D721Med (cell line): ENCODE measurements at regions not wholly inside any gene's neighbourhood (a gene's known extent, or its start where the extent isn't known, plus 50 kb on each side); places are given as distances from the start of the nearest gene placed in this dataset.

Experiments used
- DNase-seq: peaks from one replicate; pipeline ENCODE4 v3.0.0; 2011; ENCODE audit warnings: low spot score; ENCODE audit not compliant: insufficient read length
- FAIRE-seq: peaks from 2 replicates; lab custom pipeline; 2011; peaks lifted over from hg19 to GRCh38; lab: Jason Lieb, UNC
- TF ChIP-seq, protein P1 (sequence below): IDR thresholded peaks from 2 replicates; pipeline ENCODE4 v1.5.1; 2012; ENCODE audit warnings: mild to moderate bottlenecking, control low read depth; ENCODE audit not compliant: insufficient read depth; ENCODE audit errors: missing control alignments

DNA sequence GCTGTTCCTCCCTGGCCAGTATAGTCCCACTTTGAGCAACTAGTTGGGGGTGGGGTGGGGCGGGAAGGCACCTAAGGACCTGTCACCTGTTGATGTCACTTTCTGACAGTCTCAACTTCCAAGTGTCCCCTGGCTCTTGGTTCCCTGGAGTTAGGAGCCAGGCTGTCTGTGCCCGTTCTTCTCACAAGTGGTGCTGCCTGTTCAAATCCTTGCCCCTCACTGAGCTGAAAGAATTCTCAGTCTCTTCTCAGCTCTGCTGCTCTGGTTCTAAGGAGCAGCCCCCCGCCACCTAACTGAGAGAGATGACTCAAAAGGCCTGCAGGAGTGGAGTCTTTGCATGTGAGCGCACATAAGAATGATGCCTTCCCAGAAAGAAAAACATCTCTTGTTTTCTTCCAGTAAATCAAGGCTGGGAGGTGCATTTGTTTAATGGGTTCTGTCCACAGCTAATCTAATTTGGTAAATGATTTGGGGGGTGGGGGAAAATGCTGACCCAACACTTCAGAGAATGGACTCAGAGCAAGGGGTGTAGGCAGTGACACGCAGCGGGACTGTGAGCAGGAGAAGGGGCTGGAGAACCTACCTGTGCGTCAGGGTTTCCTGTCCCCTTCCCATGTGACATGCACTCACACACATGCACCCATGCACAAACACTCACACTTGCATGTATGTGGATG lies 78.2 kb upstream of the NLRP1 start:
- DNase-seq (no peak), FAIRE-seq (no peak)

DNA sequence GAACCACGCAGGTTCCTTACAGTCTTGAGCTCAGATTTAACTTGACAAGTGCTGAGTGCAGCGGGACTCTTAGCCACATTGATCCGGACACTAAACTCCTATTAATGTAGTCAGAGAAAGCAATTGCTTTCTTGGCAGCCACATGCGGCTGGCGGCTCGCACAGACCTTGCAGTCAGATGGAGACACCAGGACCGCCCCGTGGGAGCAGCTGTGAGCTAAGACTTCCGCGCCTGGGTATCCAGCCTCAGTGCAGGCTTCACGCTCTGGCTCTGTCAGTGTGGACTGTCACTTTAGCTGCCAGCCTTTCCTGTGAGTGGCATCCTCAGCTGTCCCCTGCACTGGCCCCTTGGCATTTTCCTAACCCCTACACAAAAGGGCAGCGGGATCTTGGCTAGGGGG lies 80.9 kb upstream of the NLRP1 start:
- FAIRE-seq (no peak), DNase-seq (no peak)
- TF ChIP-seq, protein P1, sequence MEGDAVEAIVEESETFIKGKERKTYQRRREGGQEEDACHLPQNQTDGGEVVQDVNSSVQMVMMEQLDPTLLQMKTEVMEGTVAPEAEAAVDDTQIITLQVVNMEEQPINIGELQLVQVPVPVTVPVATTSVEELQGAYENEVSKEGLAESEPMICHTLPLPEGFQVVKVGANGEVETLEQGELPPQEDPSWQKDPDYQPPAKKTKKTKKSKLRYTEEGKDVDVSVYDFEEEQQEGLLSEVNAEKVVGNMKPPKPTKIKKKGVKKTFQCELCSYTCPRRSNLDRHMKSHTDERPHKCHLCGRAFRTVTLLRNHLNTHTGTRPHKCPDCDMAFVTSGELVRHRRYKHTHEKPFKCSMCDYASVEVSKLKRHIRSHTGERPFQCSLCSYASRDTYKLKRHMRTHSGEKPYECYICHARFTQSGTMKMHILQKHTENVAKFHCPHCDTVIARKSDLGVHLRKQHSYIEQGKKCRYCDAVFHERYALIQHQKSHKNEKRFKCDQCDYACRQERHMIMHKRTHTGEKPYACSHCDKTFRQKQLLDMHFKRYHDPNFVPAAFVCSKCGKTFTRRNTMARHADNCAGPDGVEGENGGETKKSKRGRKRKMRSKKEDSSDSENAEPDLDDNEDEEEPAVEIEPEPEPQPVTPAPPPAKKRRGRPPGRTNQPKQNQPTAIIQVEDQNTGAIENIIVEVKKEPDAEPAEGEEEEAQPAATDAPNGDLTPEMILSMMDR = no peak

More for the DNA sequence above, 78.2 kb upstream of the NLRP1 start:
- TF ChIP-seq, protein P1 = no peak

DNA sequence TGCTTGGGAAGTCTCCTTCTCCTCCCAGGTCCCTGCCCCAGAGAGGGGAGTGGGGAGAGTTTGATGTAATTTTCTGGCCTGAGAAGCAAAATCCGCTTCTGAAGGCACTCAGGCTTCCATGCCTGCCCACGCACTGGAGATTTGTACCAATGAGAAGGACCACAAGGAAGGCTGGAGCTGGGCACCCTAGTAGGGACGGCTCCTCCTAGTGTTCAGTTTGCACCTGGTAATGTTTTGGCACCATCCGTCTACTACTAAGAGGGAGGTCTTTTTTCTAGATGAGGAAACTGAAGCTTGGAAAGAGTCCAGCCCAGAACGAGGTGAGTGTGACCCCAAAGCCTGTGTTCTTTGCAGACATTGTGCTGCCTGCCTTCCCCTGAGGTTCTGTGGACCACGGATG lies 83.6 kb upstream of the NLRP1 start:
- DNase-seq (no peak), FAIRE-seq (no peak)
- TF ChIP-seq, protein P1 = no peak

DNA sequence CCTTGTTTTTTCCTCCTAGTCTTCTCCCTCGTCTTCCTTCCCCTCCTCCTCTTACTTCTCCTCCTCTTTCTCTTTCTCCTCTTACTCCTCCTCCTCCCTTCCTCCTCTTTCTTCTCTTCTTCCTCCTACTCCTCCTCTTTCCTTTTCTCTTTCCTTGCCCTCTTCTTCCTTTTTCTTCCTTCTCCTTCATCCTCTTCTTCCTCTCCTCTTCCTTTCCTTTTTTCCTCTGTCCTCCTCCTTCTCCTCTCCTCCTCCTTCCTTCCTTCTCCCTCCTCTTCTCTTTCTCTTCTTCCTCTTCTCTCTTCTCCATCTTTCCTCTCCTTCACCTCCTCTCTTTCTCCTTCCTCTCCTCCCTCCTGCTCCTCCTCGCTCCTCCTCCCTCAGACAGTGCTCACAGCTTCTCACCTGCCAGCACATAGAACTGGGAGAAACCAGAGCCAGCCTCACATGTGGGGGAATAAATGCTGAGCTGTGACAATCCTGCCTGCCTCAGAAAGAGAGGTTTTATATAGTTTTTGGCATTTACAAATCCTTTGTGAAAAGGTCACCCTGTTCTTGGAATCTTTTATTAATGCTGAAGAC lies 84.3 kb upstream of the NLRP1 start:
- TF ChIP-seq, protein P1 = no peak
- FAIRE-seq (no peak), DNase-seq (no peak)

DNA sequence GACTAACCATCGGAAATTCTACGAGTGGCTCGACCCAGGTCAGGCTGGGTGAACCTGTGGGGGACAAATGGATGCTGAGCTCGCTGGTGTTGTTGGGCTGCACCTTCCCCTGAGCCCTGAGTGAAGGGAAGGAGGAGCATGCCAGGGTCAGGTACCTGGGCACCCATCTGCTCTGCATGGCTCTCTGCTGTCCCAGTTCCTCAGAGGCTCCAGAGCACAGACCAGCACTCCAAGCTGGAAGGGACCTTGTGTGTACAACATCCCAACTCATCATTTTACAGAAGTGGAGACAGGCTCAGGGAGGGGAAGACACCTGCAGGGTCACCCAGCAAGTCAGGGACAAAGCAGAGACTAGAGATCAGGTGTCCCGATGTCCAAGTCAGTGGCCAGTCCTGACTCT lies 84.9 kb upstream of the NLRP1 start:
- TF ChIP-seq, protein P1 = no peak
- no peak for DNase-seq
- FAIRE-seq = no peak

DNA sequence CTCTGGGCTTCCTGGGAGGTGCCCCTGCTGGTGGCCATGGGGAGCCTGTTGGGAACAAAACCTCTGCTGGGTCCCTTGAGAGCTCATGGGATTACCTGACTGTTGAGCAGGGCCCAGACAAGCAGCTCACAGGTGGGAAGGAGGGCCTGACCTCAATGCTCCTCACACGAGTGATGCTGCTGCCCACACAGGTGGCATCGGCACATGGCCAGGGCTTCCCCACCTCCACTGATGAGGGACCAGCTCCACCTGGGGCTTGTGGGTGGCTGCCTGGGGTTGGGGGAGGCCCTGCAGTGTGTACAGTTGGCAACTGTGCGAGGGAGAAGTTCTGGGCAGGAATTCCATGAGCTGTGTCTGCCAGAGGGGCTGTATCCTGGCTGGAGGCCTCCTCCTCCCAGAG lies 87.8 kb upstream of the NLRP1 start:
- FAIRE-seq = no peak
- DNase-seq = no peak
- TF ChIP-seq, protein P1 = no peak

DNA sequence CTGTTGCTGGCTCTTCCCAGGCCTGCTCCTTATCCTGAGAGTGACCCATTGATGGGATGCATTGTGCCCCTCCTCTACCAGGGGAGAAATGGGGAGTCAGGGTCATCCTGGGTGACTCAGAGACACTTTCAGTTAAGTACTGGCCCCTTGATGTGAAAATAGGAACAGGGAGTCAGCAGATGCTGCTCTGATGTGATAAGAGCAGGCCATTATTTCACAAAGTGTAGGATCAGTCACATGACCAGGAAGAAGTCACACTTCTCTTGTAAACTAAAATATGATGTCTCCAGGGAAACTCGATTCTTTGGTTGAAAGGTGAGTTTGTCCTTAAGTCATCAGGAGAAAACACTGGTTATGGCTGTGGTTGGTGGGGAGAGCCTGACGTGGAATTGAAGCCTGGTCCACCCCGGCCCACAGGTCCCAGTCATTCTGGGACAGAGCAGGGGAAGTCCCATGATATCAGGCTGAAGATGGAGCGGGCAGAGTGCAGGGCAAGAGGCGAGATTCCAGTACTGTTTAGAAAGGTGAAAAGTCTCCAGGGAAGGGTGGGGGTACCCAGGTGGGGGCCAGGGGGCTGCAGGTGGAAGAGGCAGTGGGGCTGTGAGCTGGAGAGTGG lies 88.6 kb upstream of the NLRP1 start:
- TF ChIP-seq, protein P1 = no peak
- FAIRE-seq (no peak), DNase-seq (no peak)
